ENCODE measurements at regions not wholly inside any gene's neighbourhood (a gene's known extent, or its start where the extent isn't known, plus 50 kb on each side); places are given as distances from the start of the nearest gene placed in this dataset.

DNA sequence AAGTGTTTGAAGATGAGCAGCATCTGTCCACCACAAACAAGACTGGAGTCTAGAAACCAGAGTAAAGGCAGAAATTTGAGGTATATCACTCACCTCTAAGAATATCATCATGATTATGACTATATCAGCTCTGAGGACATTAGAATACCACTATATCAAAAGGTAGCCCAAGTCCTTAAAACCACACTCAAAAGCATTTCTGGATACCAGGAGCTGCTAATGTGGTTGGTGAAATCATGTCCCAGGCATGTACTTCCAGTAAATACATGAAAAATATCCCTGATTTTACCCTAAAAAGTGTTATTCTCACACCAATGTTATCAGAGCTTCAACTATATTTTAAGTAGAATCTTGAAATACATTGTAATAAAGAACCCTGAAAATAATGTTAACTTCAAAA, 136.3 kb upstream of the SMAD1 start:
- TF ChIP-seq, protein P1, sequence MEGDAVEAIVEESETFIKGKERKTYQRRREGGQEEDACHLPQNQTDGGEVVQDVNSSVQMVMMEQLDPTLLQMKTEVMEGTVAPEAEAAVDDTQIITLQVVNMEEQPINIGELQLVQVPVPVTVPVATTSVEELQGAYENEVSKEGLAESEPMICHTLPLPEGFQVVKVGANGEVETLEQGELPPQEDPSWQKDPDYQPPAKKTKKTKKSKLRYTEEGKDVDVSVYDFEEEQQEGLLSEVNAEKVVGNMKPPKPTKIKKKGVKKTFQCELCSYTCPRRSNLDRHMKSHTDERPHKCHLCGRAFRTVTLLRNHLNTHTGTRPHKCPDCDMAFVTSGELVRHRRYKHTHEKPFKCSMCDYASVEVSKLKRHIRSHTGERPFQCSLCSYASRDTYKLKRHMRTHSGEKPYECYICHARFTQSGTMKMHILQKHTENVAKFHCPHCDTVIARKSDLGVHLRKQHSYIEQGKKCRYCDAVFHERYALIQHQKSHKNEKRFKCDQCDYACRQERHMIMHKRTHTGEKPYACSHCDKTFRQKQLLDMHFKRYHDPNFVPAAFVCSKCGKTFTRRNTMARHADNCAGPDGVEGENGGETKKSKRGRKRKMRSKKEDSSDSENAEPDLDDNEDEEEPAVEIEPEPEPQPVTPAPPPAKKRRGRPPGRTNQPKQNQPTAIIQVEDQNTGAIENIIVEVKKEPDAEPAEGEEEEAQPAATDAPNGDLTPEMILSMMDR (conservative IDR thresholded peaks at IDR 0.05; ENCODE audit: low read length), result no peak
- TF ChIP-seq EZH2phosphoT487 (IDR thresholded peaks at IDR 0.05; ENCODE audit: borderline replicate concordance), result no peak
